NT2/D1 (cell line): ENCODE measurements at regions not wholly inside any gene's neighbourhood (a gene's known extent, or its start where the extent isn't known, plus 50 kb on each side); places are given as distances from the start of the nearest gene placed in this dataset.

Experiments
- DNase-seq: peaks from one replicate; pipeline ENCODE4 v3.0.0-alpha.2; 2011; ENCODE audit warnings: low read depth, low spot score
- H3K27me3 ChIP-seq: 2 replicates; pipeline ENCODE4 v1.6.0; 2011; ENCODE audit warnings: mild to moderate bottlenecking; ENCODE audit not compliant: insufficient read length, insufficient read depth
- H3K36me3 ChIP-seq: 2 replicates; pipeline ENCODE4 v1.6.1; 2011; ENCODE audit warnings: mild to moderate bottlenecking, low read length, mixed read lengths; ENCODE audit not compliant: insufficient read depth, insufficient read length
- H3K4me1 ChIP-seq: 2 replicates; pipeline ENCODE4 v1.5.1; 2011; ENCODE audit not compliant: insufficient read depth, insufficient read length
- H3K4me3 ChIP-seq: 2 replicates; pipeline ENCODE4 v1.5.1; 2011; ENCODE audit warnings: low read depth; ENCODE audit not compliant: insufficient read length
- H3K9ac ChIP-seq: 2 replicates; pipeline ENCODE4 v1.6.0; 2011; ENCODE audit warnings: low read depth; ENCODE audit not compliant: insufficient read length
- H3K9me3 ChIP-seq: 2 replicates; pipeline ENCODE4 v1.5.1; 2011; ENCODE audit warnings: mild to moderate bottlenecking, low read length; ENCODE audit not compliant: insufficient read depth
- SUZ12 ChIP-seq: IDR thresholded peaks from 2 replicates; pipeline ENCODE4 v1.6.1; 2011; ENCODE audit not compliant: insufficient read length, insufficient read depth; ENCODE audit errors: extremely low read depth
- YY1 ChIP-seq: IDR thresholded peaks from 2 replicates; pipeline ENCODE4 v1.6.1; 2011; ENCODE audit not compliant: insufficient read length, insufficient read depth
- ZNF274 ChIP-seq: IDR thresholded peaks from 2 replicates; pipeline ENCODE4 v1.6.1; 2011; ENCODE audit warnings: mild to moderate bottlenecking, low read depth, low read length

DNA sequence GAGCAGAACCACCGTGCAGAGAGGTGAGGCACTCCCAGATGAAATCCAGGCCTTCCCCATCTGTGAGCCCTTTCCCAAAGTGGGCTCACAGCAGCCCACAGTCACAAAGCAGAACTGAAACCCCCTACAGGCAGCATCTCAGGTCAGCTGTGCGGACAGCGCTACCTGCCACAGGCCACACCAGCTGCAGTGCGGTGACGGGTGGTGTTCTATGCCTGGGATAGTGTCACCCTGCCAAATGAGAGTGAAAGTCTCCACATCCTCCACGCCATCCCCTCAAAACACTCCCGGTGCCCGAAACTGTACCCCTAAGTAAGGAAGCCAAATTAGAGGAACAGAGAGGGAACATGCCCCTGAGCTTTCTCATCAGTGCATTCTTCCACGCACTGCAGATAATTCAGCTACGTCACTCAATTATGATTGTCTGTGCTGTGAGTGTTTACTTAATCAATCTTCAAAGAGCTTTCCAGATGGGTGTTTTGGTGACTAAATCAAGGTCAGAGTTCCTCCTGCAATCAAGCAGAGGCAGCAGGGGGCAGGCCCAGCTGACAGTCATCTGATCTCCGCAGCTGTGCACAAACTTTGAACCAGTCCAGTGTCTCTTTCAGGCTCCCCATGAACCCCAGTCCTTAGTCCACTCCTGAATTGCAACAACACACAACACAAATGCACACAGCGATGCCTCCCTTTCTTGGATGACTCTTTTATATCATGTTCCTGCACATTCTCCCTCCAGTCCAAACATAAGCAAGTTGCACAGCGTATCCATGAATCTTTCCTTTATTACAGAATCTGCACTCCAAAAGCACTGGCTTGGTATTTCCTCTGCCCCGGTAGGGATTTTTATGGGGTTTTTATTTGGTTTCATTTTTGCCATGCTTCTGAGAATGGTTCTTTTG is 150.0 kb downstream of the TOMM20 start:
- Histone ChIP-seq H3K27me3 (no peaks in the 10 kb centered on the region), H3K9me3 (no peaks in the 10 kb centered on the region), H3K4me3 (no peak overlapping the region), H3K36me3 (no peaks in the 10 kb centered on the region), H3K4me1 (peaks cover 16% of the 10 kb centered on the region), H3K9ac (peak overlapping the region; percentile 6)
- no peak for DNase-seq
- TF ChIP-seq SUZ12 (no peak), ZNF274 (no peak), YY1 (no peak)

DNA sequence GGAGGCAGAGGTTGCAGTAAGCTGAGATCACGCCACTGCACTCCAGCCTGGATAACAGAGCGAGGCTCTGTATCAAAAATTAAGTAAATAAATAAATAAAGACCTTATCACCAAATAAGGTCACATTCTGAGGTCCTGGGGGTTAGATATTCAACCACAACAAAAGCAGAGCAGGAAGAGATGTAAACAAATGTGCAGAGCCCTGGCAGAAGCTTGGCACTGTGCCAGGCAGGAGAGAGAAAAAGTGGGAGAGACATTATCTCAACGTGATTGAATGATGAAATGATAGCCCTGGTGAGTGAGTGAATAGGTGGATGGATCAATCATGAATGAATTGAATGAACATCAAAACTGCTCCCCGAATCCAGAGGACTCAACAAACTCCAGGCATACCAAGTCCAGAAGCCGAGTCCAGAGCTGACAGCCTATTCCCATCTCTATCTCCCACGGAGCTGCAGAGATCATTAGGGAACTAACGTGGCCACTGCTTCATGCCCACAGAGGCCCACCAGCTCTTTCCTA is 150.7 kb downstream of the TOMM20 start:
- H3K9ac ChIP-seq = no peak overlapping the region

DNA sequence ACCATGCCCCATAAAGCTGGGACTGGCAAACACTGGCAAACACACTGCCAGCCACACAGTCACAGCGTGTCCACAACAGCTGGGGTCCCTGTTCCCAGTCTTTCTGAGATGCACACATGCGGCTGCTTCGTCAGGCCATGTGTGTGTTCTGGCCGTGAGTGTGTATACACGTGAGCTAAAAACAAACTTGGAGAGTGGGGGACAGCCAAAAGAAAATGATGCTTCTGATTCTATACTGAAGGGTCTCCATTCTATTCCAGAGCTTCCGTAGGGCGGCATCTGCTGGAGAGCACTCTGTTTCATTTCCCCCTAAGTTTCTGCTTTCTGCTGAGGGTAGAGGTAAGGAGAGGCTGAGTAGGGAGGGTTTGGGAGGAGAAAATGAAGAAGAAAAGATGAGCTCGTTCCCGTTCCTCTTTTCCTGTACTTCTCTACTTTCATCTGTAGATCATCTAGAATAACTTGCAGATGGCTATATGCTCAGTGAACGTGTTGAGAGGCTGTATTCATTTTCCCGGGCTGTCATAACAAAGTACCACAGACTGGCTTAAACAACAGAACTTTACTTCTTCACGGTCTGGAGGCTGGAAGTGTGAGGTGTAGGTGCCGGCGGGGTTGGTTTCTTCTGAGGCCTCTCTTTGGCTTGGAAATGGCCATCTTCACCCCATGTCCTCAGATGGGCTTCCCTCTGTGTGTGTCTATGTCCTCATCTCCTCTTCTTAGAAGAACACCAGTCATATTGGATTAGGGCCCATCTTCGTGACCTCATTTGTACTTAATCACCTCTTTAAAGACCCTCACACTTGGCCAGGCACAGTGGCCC is 151.6 kb downstream of the TOMM20 start:
- Histone ChIP-seq H3K9ac (no peak overlapping the region), H3K9me3 (no peaks in the 10 kb centered on the region), H3K36me3 (no peaks in the 10 kb centered on the region), H3K4me1 (peaks cover 21% of the 10 kb centered on the region), H3K27me3 (no peaks in the 10 kb centered on the region), H3K4me3 (no peak overlapping the region)
- TF ChIP-seq SUZ12 (no peak), ZNF274 (no peak), YY1 (no peak)
- no peak for DNase-seq

More for the DNA sequence above, 150.7 kb downstream of the TOMM20 start:
- DNase-seq = no peak
- H3K36me3 ChIP-seq = no peaks in the 10 kb centered on the region
- H3K4me1 ChIP-seq = peaks cover 19% of the 10 kb centered on the region
- TF ChIP-seq ZNF274 = no peak
- TF ChIP-seq SUZ12 = no peak
- TF ChIP-seq YY1 = no peak
- no peaks in the 10 kb centered on the region for H3K27me3 ChIP-seq
- no peaks in the 10 kb centered on the region for H3K9me3 ChIP-seq
- no peak overlapping the region for H3K4me3 ChIP-seq

DNA sequence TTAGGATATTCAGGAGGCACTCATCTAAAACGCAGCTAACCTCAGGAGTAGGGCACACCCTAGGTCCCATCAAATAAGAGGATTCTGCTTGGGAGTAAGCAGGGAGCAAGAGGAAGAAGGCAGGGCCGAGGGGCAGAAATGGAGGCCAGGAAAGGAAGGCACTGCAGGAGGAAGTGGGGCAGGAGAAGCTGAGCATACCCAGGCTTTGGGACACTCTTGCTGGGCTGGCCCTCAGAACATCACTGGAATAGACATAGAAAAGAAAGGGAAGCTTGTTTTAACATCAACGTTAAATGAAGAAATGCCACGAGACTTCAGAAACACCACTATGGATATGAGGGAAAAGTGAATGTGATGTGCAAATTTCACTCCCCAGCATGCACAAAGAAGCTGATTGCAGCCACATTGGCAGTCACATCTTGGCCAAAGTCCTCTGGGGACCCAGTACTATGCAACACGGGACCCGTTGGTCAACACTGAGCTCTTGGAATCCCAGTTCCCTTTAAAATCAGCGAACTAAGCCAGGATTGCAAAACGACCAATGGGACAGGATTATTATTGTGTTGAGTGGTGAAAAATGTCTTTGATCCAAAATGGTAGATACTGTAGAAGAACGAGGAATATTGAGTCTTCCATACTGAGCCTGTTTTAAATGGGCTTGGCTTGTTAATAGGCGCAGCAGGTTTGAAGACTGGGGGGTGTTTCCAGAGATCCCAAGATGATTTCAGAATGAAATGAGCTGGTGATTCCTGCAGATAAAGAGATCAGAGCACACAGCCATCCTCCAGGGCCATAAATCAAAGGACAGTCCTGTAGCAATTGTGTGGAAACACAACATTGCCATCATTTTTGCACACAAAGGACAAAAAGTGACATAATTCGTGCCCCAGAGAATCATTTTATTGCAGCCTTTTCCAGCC is 152.4 kb downstream of the TOMM20 start:
- H3K9me3 ChIP-seq = no peaks in the 10 kb centered on the region
- H3K4me3 ChIP-seq = no peak overlapping the region
- TF ChIP-seq SUZ12 (no peak), YY1 (no peak), ZNF274 (no peak)
- no peak overlapping the region for H3K9ac ChIP-seq
- no peaks in the 10 kb centered on the region for H3K36me3 ChIP-seq
- DNase-seq = no peak
- no peaks in the 10 kb centered on the region for H3K27me3 ChIP-seq
- H3K4me1 ChIP-seq = peaks cover 25% of the 10 kb centered on the region

DNA sequence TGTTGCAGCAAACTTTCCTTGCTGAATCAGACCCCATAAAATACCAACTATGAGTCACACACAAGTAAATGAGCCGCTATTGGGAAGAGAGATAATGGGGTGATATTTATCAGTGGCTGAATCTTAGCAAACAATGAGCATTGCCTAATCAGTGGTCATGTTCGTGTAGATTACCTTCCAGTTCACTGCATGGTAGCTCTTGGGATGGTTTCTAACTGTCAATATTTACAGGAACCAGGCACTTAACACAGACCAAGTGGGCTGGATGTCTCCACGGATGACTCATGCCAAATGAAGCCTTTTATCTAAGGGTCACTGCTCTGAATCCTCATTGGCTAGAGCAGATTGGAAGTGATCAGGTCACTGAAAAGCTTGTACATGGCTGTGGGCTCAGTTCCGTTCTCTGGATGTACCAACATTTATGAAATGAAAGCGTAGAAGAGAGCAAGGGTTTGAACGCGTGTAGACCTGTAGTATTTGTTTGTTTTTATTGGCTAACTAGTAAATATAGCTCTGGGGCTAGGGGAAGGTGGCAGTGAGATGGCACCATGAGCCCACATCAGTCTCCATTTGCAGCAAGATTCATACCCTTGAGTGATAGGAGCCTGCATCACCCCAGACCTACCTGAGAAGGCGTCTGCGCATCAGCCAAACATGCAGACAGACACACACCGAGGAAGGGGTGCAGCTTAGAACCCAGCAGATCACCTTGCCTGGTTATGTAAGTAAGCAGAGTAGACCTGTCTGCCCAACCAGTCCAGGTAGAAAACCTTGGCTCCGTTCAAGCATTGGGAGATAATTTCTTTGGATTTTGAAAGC is 153.3 kb downstream of the TOMM20 start:
- no peak for DNase-seq
- no peak overlapping the region for H3K4me3 ChIP-seq
- peaks cover 28% of the 10 kb centered on the region for H3K4me1 ChIP-seq
- H3K9ac ChIP-seq = no peak overlapping the region
- no peaks in the 10 kb centered on the region for H3K9me3 ChIP-seq
- H3K27me3 ChIP-seq = no peaks in the 10 kb centered on the region
- TF ChIP-seq YY1 = no peak
- TF ChIP-seq ZNF274 = no peak
- TF ChIP-seq SUZ12 = no peak
- H3K36me3 ChIP-seq = no peaks in the 10 kb centered on the region
